Activated naive CD4-positive, alpha-beta T cell treated with anti-CD3 and anti-CD28 coated beads, Interleukin-2, amount 50 U/mL, for 24 hours (primary cell): ENCODE measurements at regions not wholly inside any gene's neighbourhood (a gene's known extent, or its start where the extent isn't known, plus 50 kb on each side); places are given as distances from the start of the nearest gene placed in this dataset.

ENCODE experiments used
- H3K27ac Mint-ChIP-seq: one replicate; pipeline ENCODE4 v1.8.0; 2021; ENCODE audit warnings: mild to moderate bottlenecking, mixed read lengths
- H3K27me3 Mint-ChIP-seq: one replicate; pipeline ENCODE4 v1.8.0; 2021; ENCODE audit warnings: mixed read lengths
- H3K36me3 Mint-ChIP-seq: one replicate; pipeline ENCODE4 v1.8.0; 2021; ENCODE audit warnings: mixed read lengths
- H3K4me1 Mint-ChIP-seq: one replicate; pipeline ENCODE4 v1.8.0; 2021; ENCODE audit warnings: mixed read lengths
- H3K4me3 Mint-ChIP-seq: one replicate; pipeline ENCODE4 v1.8.0; 2021; ENCODE audit warnings: mild to moderate bottlenecking, mixed read lengths
- H3K9me3 Mint-ChIP-seq: one replicate; pipeline ENCODE4 v1.8.0; 2021; ENCODE audit warnings: mixed read lengths

- Mint-ChIP-seq H3K27me3 (peaks cover 5% of the 10 kb centered on the region), H3K9me3 (no peaks in the 10 kb centered on the region), H3K27ac (no peak overlapping the region), H3K4me3 (no peak overlapping the region), H3K36me3 (no peaks in the 10 kb centered on the region), H3K4me1 (no peaks in the 10 kb centered on the region)
These were observed 138.9 kb downstream of the MN1 start for GRCh38 chr22:27662359-27663301.

- Mint-ChIP-seq H3K4me3 (no peak overlapping the region), H3K4me1 (no peaks in the 10 kb centered on the region), H3K9me3 (no peaks in the 10 kb centered on the region), H3K27ac (no peak overlapping the region), H3K27me3 (peaks cover 9% of the 10 kb centered on the region), H3K36me3 (no peaks in the 10 kb centered on the region)
These were observed 137.7 kb downstream of the MN1 start for GRCh38 chr22:27663812-27664211.

DNA sequence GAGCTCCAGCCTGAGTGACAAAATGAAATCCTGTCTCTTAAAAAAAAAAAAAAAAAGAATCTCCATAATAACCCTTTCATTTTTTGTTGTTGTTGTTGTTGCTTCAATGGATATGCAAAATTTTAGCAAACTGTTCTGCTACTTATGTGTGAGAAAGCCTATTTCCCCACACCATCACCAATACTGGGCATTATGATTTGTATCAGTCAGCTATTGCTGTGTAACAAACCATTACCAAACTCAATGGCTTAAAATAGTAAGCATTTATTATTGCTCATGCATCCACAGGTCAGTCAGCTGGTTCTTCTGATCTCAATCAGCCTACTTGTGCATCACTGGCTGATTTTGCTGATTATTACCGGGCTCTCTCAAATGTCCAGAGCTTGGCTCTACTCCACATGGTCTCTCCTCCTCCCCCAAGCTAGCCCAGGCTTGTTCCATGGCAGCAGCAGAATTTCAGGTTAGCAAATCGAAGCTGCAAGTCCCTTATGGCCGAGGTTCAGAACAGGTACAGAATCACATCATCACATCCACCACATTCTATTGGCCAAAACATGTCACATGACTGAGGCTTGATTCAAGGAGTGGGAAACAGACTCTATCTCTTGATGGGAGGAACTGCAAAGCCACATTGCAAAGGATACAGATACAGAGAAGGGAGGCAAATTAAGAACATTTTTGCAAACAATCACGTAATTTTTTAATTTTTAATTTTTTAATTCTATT, 135.1 kb downstream of the MN1 start:
- peaks cover 22% of the 10 kb centered on the region for H3K27me3 Mint-ChIP-seq
- H3K4me1 Mint-ChIP-seq = no peaks in the 10 kb centered on the region
- no peaks in the 10 kb centered on the region for H3K9me3 Mint-ChIP-seq
- H3K36me3 Mint-ChIP-seq = no peaks in the 10 kb centered on the region
- H3K4me3 Mint-ChIP-seq = no peak overlapping the region
- H3K27ac Mint-ChIP-seq = no peak overlapping the region

DNA sequence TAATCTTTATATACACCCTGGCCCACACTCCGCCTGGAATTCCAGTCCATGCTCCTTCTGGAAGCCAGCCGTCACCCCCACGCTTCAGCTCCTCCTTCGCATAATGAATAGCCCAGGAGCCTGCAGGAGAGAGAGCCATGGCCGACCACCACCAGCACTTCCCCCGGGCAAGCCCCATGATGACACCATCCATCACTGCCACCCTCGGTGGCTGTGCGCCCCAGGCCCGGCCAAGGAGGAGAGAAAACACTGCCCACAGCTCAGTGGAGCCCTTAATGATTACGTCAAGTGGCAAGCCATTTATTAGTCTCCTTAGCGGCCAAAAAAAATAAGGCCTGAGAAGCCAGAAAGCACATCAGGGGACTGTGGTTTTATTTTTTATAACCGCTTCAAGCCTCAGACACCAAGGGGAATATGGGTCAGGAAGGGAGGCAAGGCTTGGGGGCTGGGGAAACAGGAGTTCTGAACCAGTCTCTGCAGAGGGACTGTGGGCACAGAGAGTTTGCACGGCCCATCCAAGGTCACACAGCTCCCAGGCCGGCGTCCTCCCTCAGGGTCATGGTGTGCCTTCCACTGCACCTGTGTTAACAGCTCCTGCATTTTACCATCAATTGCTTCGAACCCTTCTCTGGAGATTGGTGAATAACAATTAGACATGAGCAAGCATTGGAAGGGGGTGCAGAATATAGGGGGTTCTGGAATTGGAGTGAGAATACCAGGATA, 134.3 kb downstream of the MN1 start:
- no peaks in the 10 kb centered on the region for H3K9me3 Mint-ChIP-seq
- H3K36me3 Mint-ChIP-seq = no peaks in the 10 kb centered on the region
- H3K4me1 Mint-ChIP-seq = no peaks in the 10 kb centered on the region
- peaks cover 22% of the 10 kb centered on the region for H3K27me3 Mint-ChIP-seq
- no peak overlapping the region for H3K27ac Mint-ChIP-seq
- H3K4me3 Mint-ChIP-seq = no peak overlapping the region

DNA sequence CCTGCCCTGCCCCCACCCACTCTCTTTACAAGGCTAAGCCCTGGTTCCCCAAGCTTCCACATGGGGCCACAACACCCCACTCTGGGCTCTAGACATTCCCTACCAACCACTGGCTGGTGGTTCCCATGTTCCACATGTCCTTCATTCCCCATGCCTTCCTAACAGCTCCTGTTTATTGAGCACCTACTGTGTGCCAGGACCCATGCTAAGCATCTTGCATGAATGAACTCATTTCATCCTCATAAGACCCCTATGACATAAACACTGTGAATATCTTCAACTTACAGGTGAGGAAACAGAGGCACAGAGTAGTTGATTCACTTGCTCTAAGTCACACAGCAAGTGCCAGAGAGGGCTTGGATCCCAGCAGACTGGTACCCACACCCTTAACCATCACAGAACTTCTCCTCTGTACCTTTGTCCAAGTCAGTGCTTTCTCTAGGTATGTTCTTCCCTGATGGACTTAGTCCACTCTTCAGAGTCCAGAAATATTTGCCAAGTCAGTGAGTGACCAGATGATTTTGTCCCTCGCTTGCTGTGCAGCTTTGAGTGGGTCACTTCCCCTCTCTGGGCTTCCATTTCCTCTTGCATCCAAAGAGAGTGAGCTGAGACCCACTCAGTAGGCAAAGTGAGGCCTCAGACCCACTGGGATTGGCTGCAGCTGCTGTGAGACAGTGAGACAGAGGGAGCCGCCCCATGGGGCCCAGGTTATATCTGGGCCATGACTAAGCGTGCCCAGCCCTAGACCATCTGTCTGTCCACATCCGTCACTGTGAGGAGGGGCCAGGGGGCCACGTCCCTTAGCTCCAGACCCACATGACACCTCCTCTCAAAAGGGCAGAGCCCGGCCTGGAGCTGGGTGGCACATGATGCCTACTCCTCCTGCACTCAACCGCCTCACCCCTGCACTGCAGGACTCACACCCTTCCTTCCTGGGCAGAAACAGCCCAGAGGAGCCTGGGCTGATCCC, 132.4 kb downstream of the MN1 start:
- Mint-ChIP-seq H3K9me3 (no peaks in the 10 kb centered on the region), H3K4me1 (no peaks in the 10 kb centered on the region), H3K27ac (peak overlapping the region; percentile 41), H3K27me3 (peaks cover 23% of the 10 kb centered on the region), H3K36me3 (no peaks in the 10 kb centered on the region), H3K4me3 (no peak overlapping the region)

DNA sequence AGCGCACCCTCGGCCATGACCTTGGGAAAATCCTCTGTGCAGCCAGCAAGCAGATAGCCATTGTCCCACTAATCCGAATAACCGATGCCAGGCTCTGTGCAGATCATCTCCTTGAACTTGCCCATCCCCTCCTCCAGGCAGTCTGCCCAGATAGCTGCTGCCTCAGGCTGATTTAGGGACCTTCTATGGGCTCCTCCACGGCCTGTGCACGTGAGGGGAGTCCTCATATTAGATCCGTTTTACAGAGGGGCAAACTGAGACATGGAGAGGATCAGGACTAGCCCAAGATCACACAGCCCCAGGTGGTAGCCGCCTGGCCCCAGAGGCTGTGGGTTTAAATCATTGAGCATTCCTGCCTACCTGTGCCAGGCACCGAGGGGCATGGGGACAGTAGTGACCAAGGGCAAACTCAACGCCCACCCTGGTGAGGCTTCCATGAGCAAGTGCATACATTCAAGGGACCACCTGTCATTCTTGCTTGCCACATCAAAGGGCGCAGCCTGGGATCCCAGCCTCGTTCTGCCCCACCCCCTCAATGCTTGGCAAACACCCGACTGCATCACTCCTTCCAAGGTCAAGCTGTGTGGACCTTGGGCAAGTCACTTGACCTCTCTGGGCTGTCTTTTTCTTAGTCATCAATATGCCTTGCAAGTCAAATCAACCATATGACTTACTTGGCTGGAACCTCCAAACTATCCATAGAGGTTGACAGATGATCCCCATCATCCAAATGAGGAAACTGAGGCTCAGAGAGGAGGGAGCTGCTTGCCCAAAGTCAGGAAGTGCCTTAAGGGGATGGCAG, 131.6 kb downstream of the MN1 start:
- Mint-ChIP-seq H3K27me3 (peaks cover 21% of the 10 kb centered on the region), H3K4me3 (no peak overlapping the region), H3K4me1 (no peaks in the 10 kb centered on the region), H3K9me3 (no peaks in the 10 kb centered on the region), H3K36me3 (no peaks in the 10 kb centered on the region), H3K27ac (no peak overlapping the region)

DNA sequence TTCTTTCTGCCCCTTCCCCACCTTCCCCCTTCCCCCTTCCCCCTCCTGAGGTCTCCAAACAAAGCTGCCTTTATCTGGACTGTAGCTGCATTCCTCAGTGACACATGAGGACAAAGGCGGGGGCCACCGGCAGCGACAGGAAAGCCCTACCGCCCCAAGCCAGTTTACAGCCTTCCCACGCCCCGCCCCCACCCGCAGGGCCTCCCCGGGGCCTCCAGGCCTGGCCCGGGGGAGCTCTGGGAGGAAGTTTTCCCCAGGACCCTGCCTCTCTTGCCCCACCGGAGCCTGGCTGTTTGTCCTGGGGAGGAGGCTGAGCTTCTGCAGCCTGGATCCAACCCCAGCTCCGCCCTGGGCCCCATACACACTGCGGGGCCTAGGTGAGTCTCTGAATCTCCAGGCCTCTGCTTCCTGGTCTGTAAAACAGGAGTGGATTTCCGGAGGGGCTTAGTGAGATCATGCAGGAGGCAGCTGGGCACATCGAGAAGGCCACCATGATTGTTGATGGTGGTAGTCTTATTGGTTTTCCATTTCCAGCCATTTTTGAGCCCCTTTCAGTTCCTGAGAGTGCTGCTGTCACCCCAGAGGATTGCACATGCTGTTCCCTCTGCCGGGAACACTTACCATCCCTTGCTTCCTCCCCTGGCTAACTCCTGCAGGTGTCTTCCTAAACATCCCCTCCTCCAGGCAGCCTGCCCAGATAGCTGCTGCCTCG, 130.7 kb downstream of the MN1 start:
- Mint-ChIP-seq H3K4me3 (no peak overlapping the region), H3K36me3 (no peaks in the 10 kb centered on the region), H3K27ac (no peak overlapping the region), H3K27me3 (peaks cover 21% of the 10 kb centered on the region), H3K9me3 (no peaks in the 10 kb centered on the region), H3K4me1 (no peaks in the 10 kb centered on the region)

DNA sequence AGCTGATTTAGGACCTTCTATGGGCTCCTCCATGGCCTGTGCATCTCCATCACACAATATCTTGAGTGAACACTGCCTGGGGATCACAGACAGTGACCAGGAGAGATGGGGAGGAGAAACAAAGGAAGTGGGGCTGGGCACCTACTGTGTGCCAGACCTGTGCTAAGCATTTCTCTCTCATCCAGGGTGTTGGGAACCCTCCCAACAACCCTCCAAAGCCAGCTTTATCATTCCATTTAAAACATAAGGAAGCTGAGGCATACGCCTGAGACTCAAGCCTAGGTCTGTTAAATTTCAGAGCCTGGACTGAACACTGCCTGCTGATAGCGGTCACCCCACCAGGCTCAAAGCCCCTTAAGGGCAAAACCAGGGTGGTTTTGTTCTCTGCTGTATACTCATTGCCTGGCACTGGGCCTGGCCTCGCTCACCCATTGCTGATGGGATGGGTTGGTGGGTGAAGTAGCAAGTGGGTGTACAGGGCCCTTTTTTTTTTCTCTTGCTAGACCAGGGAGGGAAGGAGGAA, 130.1 kb downstream of the MN1 start:
- Mint-ChIP-seq H3K4me1 (no peaks in the 10 kb centered on the region), H3K9me3 (no peaks in the 10 kb centered on the region), H3K36me3 (no peaks in the 10 kb centered on the region), H3K27ac (no peak overlapping the region), H3K27me3 (peaks cover 21% of the 10 kb centered on the region), H3K4me3 (no peak overlapping the region)

DNA sequence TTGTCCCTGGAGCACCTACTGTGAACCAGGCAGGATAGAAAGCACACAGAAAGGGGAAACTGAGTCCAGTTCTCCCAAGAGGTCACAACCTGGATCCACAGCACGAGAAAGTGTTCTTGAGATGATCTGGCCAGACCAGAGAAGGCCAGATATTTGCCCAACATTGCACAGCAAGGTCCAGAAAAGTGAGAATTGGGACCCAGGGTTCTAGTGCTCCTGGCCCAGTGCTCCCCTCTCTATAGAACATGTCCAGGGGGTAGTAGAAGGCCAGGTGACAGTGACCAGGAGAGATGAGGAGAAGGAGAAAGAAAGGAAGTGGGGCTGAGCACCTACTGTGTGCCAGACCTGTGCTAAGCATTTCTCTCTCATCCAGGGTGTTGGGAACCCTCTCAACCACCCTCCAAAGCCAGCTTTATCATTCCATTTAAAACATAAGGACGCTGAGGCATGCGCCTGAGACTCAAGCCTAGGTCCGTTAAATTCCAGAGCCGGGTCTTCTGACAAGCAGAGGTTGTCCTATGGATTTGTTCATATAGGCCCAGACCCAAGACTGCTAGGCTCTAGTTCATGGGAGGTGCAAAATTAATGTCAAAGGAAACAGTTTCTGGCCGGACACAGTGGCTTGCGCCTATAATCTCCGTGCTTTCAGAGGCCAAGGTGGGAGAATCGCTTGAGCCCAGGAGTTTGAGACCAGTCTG, 128.7 kb downstream of the MN1 start:
- Mint-ChIP-seq H3K9me3 (no peaks in the 10 kb centered on the region), H3K27ac (no peak overlapping the region), H3K36me3 (no peaks in the 10 kb centered on the region), H3K4me1 (no peaks in the 10 kb centered on the region), H3K27me3 (peaks cover 20% of the 10 kb centered on the region), H3K4me3 (no peak overlapping the region)

GRCh38 chr22:27673839-27674238, 127.7 kb downstream of the MN1 start:
- no peak overlapping the region for H3K4me3 Mint-ChIP-seq

GRCh38 chr22:27674261-27674923, 127.2 kb downstream of the MN1 start:
- Mint-ChIP-seq H3K27ac (no peak overlapping the region), H3K4me3 (no peak overlapping the region), H3K4me1 (no peaks in the 10 kb centered on the region), H3K36me3 (no peaks in the 10 kb centered on the region), H3K9me3 (no peaks in the 10 kb centered on the region), H3K27me3 (peaks cover 10% of the 10 kb centered on the region)

More at GRCh38 chr22:27673839-27674238, 127.7 kb downstream of the MN1 start:
- Mint-ChIP-seq H3K27ac (no peak overlapping the region), H3K9me3 (no peaks in the 10 kb centered on the region), H3K4me1 (no peaks in the 10 kb centered on the region), H3K27me3 (peaks cover 16% of the 10 kb centered on the region), H3K36me3 (no peaks in the 10 kb centered on the region)

GRCh38 chr22:27676545-27677213, 124.9 kb downstream of the MN1 start:
- Mint-ChIP-seq H3K9me3 (no peaks in the 10 kb centered on the region), H3K27ac (no peak overlapping the region), H3K36me3 (no peaks in the 10 kb centered on the region), H3K27me3 (peaks cover 5% of the 10 kb centered on the region), H3K4me3 (no peak overlapping the region), H3K4me1 (no peaks in the 10 kb centered on the region)
